ENCODE measurements at regions not wholly inside any gene's neighbourhood (a gene's known extent, or its start where the extent isn't known, plus 50 kb on each side); places are given as distances from the start of the nearest gene placed in this dataset.

GRCh38 chr1:162983671-162984425, 85.3 kb upstream of the RGS4 start:
- no peak for TF ChIP-seq ZBTB7A (IDR thresholded peaks at IDR 0.05; ENCODE audit: low read depth)
- no peak for TF ChIP-seq CREB1 (IDR thresholded peaks at IDR 0.05; ENCODE audit: low read depth)
- no peak for TF ChIP-seq FOXM1 (IDR thresholded peaks at IDR 0.05; ENCODE audit: borderline replicate concordance, low read depth)
- no peak for TF ChIP-seq TAF1 (IDR thresholded peaks at IDR 0.05; ENCODE audit: low read depth)
- TF ChIP-seq USF1 (IDR thresholded peaks at IDR 0.05) = no peak
- TF ChIP-seq RAD21 (IDR thresholded peaks at IDR 0.05; ENCODE audit: low read depth) = no peak

- TF ChIP-seq TAF1 (IDR thresholded peaks at IDR 0.05; ENCODE audit: low read depth) = no peak
Observed at GRCh38 chr1:162982364-162982763, 86.8 kb upstream of the RGS4 start.

GRCh38 chr1:162977944-162978568, 91.1 kb upstream of the RGS4 start:
- TF ChIP-seq NFIC (IDR thresholded peaks at IDR 0.05) = no peak
- TF ChIP-seq RAD21 (IDR thresholded peaks at IDR 0.05; ENCODE audit: low read depth) = no peak
- TF ChIP-seq CREB1 (IDR thresholded peaks at IDR 0.05; ENCODE audit: low read depth) = no peak
- TF ChIP-seq EGR1 (IDR thresholded peaks at IDR 0.05) = no peak
- TF ChIP-seq TCF12 (IDR thresholded peaks at IDR 0.05; ENCODE audit: low read depth) = no peak
- TF ChIP-seq MAX (IDR thresholded peaks at IDR 0.05) = no peak
- TF ChIP-seq TEAD4 (IDR thresholded peaks at IDR 0.05) = no peak
- TF ChIP-seq, protein P1, sequence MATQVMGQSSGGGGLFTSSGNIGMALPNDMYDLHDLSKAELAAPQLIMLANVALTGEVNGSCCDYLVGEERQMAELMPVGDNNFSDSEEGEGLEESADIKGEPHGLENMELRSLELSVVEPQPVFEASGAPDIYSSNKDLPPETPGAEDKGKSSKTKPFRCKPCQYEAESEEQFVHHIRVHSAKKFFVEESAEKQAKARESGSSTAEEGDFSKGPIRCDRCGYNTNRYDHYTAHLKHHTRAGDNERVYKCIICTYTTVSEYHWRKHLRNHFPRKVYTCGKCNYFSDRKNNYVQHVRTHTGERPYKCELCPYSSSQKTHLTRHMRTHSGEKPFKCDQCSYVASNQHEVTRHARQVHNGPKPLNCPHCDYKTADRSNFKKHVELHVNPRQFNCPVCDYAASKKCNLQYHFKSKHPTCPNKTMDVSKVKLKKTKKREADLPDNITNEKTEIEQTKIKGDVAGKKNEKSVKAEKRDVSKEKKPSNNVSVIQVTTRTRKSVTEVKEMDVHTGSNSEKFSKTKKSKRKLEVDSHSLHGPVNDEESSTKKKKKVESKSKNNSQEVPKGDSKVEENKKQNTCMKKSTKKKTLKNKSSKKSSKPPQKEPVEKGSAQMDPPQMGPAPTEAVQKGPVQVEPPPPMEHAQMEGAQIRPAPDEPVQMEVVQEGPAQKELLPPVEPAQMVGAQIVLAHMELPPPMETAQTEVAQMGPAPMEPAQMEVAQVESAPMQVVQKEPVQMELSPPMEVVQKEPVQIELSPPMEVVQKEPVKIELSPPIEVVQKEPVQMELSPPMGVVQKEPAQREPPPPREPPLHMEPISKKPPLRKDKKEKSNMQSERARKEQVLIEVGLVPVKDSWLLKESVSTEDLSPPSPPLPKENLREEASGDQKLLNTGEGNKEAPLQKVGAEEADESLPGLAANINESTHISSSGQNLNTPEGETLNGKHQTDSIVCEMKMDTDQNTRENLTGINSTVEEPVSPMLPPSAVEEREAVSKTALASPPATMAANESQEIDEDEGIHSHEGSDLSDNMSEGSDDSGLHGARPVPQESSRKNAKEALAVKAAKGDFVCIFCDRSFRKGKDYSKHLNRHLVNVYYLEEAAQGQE (IDR thresholded peaks at IDR 0.05; ENCODE audit: low read depth) = no peak
- no peak for TF ChIP-seq FOXM1 (IDR thresholded peaks at IDR 0.05; ENCODE audit: borderline replicate concordance, low read depth)
- TF ChIP-seq ZBTB7A (IDR thresholded peaks at IDR 0.05; ENCODE audit: low read depth) = no peak
- no peak for TF ChIP-seq USF1 (IDR thresholded peaks at IDR 0.05)
- no peak for TF ChIP-seq CEBPB (IDR thresholded peaks at IDR 0.05)
- no peak for TF ChIP-seq YY1 (IDR thresholded peaks at IDR 0.05; ENCODE audit: low read depth)
- no peak for TF ChIP-seq TAF1 (IDR thresholded peaks at IDR 0.05; ENCODE audit: low read depth)

DNA sequence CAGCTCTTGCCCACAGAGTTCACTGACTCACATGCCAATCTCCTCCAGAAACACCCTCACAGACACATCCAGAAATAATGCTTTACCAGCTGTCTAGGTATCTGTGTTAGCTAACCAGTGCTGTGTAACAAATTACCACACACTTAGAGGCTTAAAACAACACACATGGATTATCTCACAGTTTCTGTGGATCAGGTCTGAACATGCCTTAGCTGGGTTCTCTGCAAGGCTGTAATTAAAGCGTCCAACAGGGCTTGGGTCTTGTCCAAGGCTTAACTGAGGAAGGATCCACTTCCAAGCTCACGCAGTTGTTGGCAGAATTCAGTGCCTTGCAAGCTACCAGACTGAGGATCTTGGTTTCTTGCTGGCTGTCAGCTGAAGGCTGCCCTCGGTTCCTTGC, 92.5 kb upstream of the RGS4 start:
- no peak for TF ChIP-seq EP300 (IDR thresholded peaks at IDR 0.05; ENCODE audit: borderline replicate concordance)

DNA sequence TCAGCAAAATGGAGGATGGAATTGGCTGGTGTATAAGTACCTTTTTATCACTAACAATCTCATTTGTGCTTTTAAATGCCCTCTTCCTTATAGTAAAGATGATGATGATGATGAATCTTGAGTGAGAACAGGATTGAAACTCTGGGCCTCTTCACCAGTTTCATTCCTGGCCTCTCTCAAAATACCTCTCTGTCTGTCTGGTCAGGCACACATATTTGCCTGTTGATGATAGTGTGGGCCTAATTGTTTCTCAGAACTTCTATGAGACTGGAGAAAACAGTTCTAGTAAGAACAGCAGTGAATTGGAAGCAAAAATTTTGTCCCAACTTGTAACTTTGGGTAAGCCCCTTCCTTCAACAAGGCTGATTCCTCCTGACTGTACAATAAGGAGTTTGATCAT, 94.4 kb upstream of the RGS4 start:
- TF ChIP-seq EP300 (IDR thresholded peaks at IDR 0.05; ENCODE audit: borderline replicate concordance) (no peak), TAF1 (IDR thresholded peaks at IDR 0.05; ENCODE audit: low read depth) (no peak), RAD21 (IDR thresholded peaks at IDR 0.05; ENCODE audit: low read depth) (no peak)

DNA sequence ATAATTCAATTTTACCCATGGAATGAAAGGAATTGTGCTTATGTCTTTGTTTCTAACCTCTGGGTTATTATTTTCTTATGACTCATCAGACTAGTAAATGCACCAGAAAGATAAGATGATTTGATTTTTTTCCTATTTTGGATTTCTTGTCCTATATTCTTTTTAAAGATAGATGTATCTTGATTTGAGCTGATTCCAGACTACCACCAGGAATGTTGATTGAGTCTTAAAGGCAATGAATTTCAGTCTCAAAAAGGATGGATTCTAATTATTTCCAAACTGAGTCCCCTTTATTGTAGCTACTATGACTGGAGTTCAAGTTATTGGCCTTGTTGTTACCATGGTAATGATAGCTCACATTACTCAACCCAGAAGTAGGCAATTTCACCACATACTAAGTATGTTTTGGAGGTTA, 95.8 kb upstream of the RGS4 start:
- TF ChIP-seq YY1 (IDR thresholded peaks at IDR 0.05; ENCODE audit: low read depth) (no peak), RAD21 (IDR thresholded peaks at IDR 0.05; ENCODE audit: low read depth) (no peak), ZBTB7A (IDR thresholded peaks at IDR 0.05; ENCODE audit: low read depth) (no peak), TAF1 (IDR thresholded peaks at IDR 0.05; ENCODE audit: low read depth) (no peak), NFIC (IDR thresholded peaks at IDR 0.05) (no peak), TEAD4 (IDR thresholded peaks at IDR 0.05) (no peak), EGR1 (IDR thresholded peaks at IDR 0.05) (no peak), FOXM1 (IDR thresholded peaks at IDR 0.05; ENCODE audit: borderline replicate concordance, low read depth) (no peak), CEBPB (IDR thresholded peaks at IDR 0.05) (no peak), MAX (IDR thresholded peaks at IDR 0.05) (no peak), TCF12 (IDR thresholded peaks at IDR 0.05; ENCODE audit: low read depth) (no peak), USF1 (IDR thresholded peaks at IDR 0.05) (no peak), CREB1 (IDR thresholded peaks at IDR 0.05; ENCODE audit: low read depth) (no peak), EP300 (IDR thresholded peaks at IDR 0.05; ENCODE audit: borderline replicate concordance) (no peak)
- TF ChIP-seq, protein P1 (IDR thresholded peaks at IDR 0.05; ENCODE audit: low read depth) = no peak
